Breast epithelium (tissue), 4 donors: ENCODE measurements at regions not wholly inside any gene's neighbourhood (a gene's known extent, or its start where the extent isn't known, plus 50 kb on each side); places are given as distances from the start of the nearest gene placed in this dataset.

Experiments used
- DNase-seq, 2 donors: peaks; one replicate each; pipeline ENCODE4 v3.0.0-alpha.2; 2019; ENCODE audit warnings: low spot score in 2 of 2
- H3K27ac ChIP-seq, 2 donors: fragments of 200-600 bp; sonication (generic) in 1 of 2; one replicate each; pipeline ENCODE4 v1.5.1; 2016 to 2019; ENCODE audit warnings: mild to moderate bottlenecking in 1 of 2
- H3K27me3 ChIP-seq, 2 donors: fragments of 200-600 bp; sonication (generic) in 1 of 2; one replicate each; pipeline versions ENCODE4 v1.5.1 to v1.6.0; 2017 to 2019; ENCODE audit warnings: control low read depth in 1 of 2, mild to moderate bottlenecking in 1 of 2
- H3K36me3 ChIP-seq: fragments of 200-600 bp; one replicate; pipeline ENCODE4 v1.5.1; 2019
- H3K4me1 ChIP-seq, 2 donors: fragments of 200-600 bp; sonication (generic); one replicate each; pipeline ENCODE4 v1.5.1; 2016 to 2019; ENCODE audit warnings: control low read depth in 1 of 2
- H3K4me3 ChIP-seq, 3 donors: fragments of 200-600 bp; sonication (generic); 1 replicate in 2 of 3; 2 replicates in 1 of 3; pipeline ENCODE4 v1.5.1; 2016 to 2019; ENCODE audit warnings: mild to moderate bottlenecking in 3 of 3, moderate library complexity in 2 of 3
- H3K9me3 ChIP-seq, 2 donors: fragments of 200-600 bp; sonication (generic) in 1 of 2; one replicate each; pipeline ENCODE4 v1.5.1; 2016 to 2019; ENCODE audit warnings: control low read depth in 1 of 2
- POLR2A ChIP-seq: fragments of 450-650 bp; IDR thresholded peaks from one replicate; pipeline ENCODE4 v1.6.1; 2016; ENCODE audit warnings: antibody characterized with exemption, mild to moderate bottlenecking, moderate library complexity
- POLR2AphosphoS5 ChIP-seq, 3 donors: sonication (generic); formaldehyde crosslinking; IDR thresholded peaks; one replicate each; pipeline ENCODE4 v1.6.1; 2017; ENCODE audit warnings: antibody characterized with exemption in 3 of 3
- intact Hi-C: fragments of 100-400 bp; cut with DNase I; formaldehyde crosslinking; loops from one replicate; pipeline ENCODE4 v1.15.1; 2023; ENCODE audit warnings: low total_unique reads
- TF ChIP-seq, protein P1 (sequence below), 3 donors: fragments of 450-650 bp; IDR thresholded peaks; one replicate each; pipeline ENCODE4 v1.5.1; 2016 to 2017; ENCODE audit warnings: antibody characterized with exemption in 3 of 3, mild to moderate bottlenecking in 3 of 3, moderate library complexity in 3 of 3

DNA sequence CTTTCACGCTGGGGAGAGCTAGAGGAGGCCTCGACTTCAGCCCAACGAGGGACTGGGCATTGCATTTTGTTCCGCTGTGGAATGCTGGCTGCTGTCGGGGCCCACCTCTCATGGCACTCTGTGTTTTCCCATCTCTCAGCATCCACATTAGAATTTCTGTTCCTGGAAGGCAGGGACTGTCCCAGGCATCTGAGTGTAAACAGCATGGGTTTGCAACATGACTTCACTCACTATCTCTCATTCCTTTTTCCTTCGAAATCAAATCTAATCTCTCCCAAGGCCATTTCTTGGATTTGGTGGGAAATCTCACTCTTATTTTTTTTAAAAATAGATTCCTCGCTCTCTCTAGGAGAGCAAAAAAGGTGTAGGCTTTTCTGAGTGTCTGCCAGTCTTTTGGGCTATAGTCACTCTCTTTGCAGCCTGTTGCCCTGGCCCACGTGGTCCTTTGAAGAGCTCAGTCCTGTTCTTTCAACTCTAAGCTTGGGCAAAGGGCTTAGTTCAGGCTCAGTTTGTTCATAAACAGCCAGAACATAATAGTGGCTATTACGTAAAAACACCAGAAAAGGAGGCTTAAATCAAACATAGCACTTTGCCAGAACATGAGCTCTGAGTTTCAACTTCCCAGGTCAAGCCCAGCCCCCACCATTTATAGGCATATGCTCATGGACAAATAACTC lies 284.6 kb upstream of the ZFP64 start:
- Histone ChIP-seq H3K4me3 (no peak overlapping the region), H3K4me1 (no peaks in the 10 kb centered on the region), H3K36me3 (no peaks in the 10 kb centered on the region), H3K27me3 (no peaks in the 10 kb centered on the region), H3K27ac (no peak overlapping the region), H3K9me3 (no peaks in the 10 kb centered on the region)
- TF ChIP-seq POLR2A (no peak), POLR2AphosphoS5 (IDR thresholded peaks at IDR 0.05) (no peak)
- TF ChIP-seq, protein P1, sequence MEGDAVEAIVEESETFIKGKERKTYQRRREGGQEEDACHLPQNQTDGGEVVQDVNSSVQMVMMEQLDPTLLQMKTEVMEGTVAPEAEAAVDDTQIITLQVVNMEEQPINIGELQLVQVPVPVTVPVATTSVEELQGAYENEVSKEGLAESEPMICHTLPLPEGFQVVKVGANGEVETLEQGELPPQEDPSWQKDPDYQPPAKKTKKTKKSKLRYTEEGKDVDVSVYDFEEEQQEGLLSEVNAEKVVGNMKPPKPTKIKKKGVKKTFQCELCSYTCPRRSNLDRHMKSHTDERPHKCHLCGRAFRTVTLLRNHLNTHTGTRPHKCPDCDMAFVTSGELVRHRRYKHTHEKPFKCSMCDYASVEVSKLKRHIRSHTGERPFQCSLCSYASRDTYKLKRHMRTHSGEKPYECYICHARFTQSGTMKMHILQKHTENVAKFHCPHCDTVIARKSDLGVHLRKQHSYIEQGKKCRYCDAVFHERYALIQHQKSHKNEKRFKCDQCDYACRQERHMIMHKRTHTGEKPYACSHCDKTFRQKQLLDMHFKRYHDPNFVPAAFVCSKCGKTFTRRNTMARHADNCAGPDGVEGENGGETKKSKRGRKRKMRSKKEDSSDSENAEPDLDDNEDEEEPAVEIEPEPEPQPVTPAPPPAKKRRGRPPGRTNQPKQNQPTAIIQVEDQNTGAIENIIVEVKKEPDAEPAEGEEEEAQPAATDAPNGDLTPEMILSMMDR (IDR thresholded peaks at IDR 0.05) = no peak
- no peak for DNase-seq
- intact Hi-C loops = no loop called here

DNA sequence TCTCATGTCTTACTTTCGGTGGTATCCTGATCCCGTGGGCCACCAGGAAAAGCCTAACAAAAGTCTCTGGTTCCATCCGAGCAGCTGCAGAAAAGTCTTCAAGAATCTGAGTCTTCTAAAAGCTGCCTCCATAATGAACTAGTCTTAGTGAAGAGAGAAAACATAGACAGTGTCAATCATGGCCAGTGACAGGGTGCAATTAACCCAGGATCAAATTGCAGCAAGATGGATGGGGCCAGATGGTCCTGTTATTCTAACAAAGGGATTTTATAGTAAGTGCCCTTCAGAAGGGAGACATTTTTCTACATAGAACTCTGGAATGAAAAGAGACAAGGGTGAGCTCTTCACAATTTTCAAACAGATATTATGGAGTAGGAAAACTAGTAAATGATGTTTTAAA lies 281.6 kb upstream of the ZFP64 start:
- Histone ChIP-seq H3K4me3 (no peak overlapping the region), H3K27me3 (no peaks in the 10 kb centered on the region), H3K4me1 (no peaks in the 10 kb centered on the region), H3K9me3 (no peaks in the 10 kb centered on the region), H3K27ac (no peak overlapping the region), H3K36me3 (no peaks in the 10 kb centered on the region)
- no peak for DNase-seq
- intact Hi-C loops = no loop called here
- no peak for TF ChIP-seq POLR2AphosphoS5 (IDR thresholded peaks at IDR 0.05)
- TF ChIP-seq, protein P1 (IDR thresholded peaks at IDR 0.05) = no peak
- TF ChIP-seq POLR2A = no peak

DNA sequence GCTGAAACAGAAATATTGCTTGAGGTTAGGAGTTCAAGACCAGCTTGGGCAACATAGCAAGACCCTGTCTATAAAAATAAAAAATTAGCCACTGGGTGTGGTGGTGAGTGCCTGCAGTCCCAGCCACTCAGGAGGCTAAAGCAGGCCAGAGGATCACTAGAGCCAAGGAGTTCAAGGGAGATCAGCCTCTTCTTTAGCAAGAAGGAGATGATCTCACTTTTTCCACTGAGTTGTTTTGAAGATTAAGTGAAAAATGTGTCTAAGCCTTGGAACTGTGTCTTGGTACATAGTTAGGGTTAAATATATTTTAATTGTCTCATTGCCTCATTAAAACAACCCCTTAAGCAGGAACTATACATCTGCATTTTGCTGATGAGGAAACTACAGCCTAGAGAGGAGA lies 279.0 kb upstream of the ZFP64 start:
- DNase-seq = no peak
- intact Hi-C loops = no loop called here
- no peak for TF ChIP-seq POLR2AphosphoS5 (IDR thresholded peaks at IDR 0.05)
- TF ChIP-seq POLR2A = no peak
- TF ChIP-seq, protein P1 (IDR thresholded peaks at IDR 0.05) = no peak

DNA sequence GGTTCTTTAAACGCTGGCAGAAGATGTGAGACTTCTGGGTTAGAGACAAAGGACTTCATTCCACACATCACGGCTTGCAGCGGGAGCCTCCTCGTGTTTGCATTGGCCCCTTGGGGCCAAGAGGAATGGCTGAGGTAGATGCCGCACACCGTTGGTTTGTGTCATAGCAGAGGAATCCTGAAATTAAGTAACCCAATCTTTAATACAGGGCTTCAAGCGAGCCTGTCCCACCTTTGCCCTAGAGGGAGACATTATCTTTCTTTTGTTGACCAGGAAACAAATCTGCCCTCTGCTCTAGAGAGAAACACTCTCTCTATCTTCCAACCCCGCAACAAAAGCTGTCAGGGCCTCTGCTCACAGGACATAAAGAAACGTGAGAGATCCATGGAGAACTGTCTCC lies 277.5 kb upstream of the ZFP64 start:
- Histone ChIP-seq H3K4me1 (no peaks in the 10 kb centered on the region), H3K9me3 (no peaks in the 10 kb centered on the region), H3K27me3 (no peaks in the 10 kb centered on the region), H3K27ac (no peak overlapping the region), H3K36me3 (no peaks in the 10 kb centered on the region), H3K4me3 (no peak overlapping the region)
- DNase-seq = no peak
- TF ChIP-seq, protein P1 (IDR thresholded peaks at IDR 0.05) = no peak
- TF ChIP-seq POLR2A (no peak), POLR2AphosphoS5 (IDR thresholded peaks at IDR 0.05) (no peak)
- intact Hi-C loops = no loop called here

More for the DNA sequence above, 279.0 kb upstream of the ZFP64 start:
- Histone ChIP-seq H3K36me3 (no peaks in the 10 kb centered on the region), H3K27ac (no peak overlapping the region), H3K4me3 (no peak overlapping the region), H3K27me3 (no peaks in the 10 kb centered on the region), H3K4me1 (no peaks in the 10 kb centered on the region), H3K9me3 (no peaks in the 10 kb centered on the region)

DNA sequence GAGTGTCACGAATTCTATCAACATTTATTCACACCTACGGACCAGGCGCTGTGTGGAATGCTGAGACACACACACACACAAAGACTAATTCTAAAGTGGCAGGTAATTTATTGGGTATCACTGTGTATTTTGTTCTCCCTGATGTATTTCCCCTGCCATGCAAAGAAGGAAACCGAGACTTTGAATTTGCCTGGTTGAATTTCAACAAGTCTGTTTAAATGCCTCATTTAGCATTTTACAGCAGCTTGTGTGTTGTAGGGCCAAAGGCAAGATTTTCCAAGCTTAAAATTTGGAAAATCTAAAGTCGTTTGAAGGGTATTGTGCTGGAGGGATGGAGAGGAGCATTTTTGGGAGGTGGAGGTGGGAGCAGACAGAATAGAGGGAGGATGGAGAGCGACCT lies 274.4 kb upstream of the ZFP64 start:
- Histone ChIP-seq H3K27me3 (no peaks in the 10 kb centered on the region), H3K36me3 (no peaks in the 10 kb centered on the region), H3K4me3 (no peak overlapping the region), H3K9me3 (no peaks in the 10 kb centered on the region), H3K4me1 (no peaks in the 10 kb centered on the region), H3K27ac (no peak overlapping the region)
- TF ChIP-seq POLR2AphosphoS5 (IDR thresholded peaks at IDR 0.05) = no peak
- TF ChIP-seq, protein P1 (IDR thresholded peaks at IDR 0.05) = no peak
- no peak for TF ChIP-seq POLR2A
- DNase-seq = no peak
- intact Hi-C loops = no loop called here
